Vagina (tissue), 2 donors: ENCODE measurements at regions not wholly inside any gene's neighbourhood (a gene's known extent, or its start where the extent isn't known, plus 50 kb on each side); places are given as distances from the start of the nearest gene placed in this dataset.

Experiments used
- POLR2AphosphoS5 ChIP-seq, 2 donors: sonication (generic); formaldehyde crosslinking; IDR thresholded peaks; one replicate each; pipeline ENCODE4 v1.9.0; 2017; ENCODE audit warnings: antibody characterized with exemption in 2 of 2, mild to moderate bottlenecking in 2 of 2, low read depth in 1 of 2; ENCODE audit not compliant: insufficient read depth in 1 of 2
- TF ChIP-seq, protein P1 (sequence below), 3 experiments: fragments of 450-650 bp in 2 of 3; fragments of 200-600 bp in 1 of 3; sonication (generic) in 1 of 3; IDR thresholded peaks; one replicate each; pipeline ENCODE4 v1.5.1; 2017 to 2019; ENCODE audit warnings: antibody characterized with exemption in 3 of 3, mild to moderate bottlenecking in 2 of 3, moderate library complexity in 2 of 3

DNA sequence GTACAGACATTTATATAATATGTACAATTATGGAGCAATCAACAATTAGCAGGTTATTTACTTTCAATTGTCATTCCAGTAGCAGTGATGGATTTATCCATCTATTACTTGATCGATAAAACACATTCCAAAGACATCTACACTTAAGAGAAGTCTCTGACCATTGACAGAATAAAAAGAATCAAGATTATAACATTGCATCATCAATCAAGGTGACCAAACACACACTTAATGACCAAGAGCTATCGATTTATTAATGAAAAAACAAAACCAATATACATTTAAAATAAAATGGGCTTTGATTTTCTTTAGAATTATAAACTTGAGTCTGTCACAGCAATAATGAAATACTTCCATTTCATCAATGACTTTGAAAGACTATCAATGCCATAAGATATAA is 170.2 kb upstream of the CDKN3 start:
- TF ChIP-seq POLR2AphosphoS5 (IDR thresholded peaks at IDR 0.05; ENCODE audit: insufficient read depth in 1 of 2, low read depth in 1 of 2), result no peak
- TF ChIP-seq, protein P1, sequence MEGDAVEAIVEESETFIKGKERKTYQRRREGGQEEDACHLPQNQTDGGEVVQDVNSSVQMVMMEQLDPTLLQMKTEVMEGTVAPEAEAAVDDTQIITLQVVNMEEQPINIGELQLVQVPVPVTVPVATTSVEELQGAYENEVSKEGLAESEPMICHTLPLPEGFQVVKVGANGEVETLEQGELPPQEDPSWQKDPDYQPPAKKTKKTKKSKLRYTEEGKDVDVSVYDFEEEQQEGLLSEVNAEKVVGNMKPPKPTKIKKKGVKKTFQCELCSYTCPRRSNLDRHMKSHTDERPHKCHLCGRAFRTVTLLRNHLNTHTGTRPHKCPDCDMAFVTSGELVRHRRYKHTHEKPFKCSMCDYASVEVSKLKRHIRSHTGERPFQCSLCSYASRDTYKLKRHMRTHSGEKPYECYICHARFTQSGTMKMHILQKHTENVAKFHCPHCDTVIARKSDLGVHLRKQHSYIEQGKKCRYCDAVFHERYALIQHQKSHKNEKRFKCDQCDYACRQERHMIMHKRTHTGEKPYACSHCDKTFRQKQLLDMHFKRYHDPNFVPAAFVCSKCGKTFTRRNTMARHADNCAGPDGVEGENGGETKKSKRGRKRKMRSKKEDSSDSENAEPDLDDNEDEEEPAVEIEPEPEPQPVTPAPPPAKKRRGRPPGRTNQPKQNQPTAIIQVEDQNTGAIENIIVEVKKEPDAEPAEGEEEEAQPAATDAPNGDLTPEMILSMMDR (IDR thresholded peaks at IDR 0.05), result no peak
